Activated CD4-positive, CD25-positive, alpha-beta regulatory T cell treated with anti-CD3 and anti-CD28 coated beads, Interleukin-2, amount 50 U/mL, for 72 hours (primary cell): ENCODE measurements at regions not wholly inside any gene's neighbourhood (a gene's known extent, or its start where the extent isn't known, plus 50 kb on each side); places are given as distances from the start of the nearest gene placed in this dataset.

Experiments
- DNase-seq: peaks from one replicate; pipeline ENCODE4 v3.0.0; 2021

DNA sequence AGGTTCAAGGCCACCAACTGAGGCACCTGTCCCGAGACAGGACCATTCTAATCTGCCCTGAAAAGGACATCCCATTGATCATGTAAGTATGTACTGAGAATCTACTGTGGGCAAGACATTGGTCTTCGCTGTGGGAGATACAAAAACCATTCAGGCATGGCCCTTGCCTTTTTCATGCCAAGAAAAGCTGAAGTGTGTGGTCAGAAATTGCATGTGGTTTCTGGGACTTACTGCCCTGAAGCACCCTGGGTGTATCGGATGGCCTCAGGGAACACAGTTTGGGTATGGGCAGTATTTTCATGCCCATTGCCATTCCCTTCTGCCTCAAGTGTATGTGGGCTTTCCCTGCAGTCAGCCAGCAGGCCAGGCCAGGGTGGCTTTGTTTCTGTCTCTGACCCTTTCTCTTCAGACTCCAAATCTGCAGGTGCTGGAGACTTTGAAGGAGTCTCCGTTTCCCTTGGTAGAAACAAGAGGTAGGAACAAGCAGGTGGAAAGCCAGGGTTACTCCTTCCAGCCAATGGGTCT is 285.7 kb downstream of the ZEB1 start:
- DNase-seq = no peak

GRCh38 chr10:31604096-31604495 is 285.1 kb downstream of the ZEB1 start:
- no peak for DNase-seq

- peak; percentile 84 for DNase-seq
Measured at GRCh38 chr10:31603235-31604087, 284.4 kb downstream of the ZEB1 start.

DNA sequence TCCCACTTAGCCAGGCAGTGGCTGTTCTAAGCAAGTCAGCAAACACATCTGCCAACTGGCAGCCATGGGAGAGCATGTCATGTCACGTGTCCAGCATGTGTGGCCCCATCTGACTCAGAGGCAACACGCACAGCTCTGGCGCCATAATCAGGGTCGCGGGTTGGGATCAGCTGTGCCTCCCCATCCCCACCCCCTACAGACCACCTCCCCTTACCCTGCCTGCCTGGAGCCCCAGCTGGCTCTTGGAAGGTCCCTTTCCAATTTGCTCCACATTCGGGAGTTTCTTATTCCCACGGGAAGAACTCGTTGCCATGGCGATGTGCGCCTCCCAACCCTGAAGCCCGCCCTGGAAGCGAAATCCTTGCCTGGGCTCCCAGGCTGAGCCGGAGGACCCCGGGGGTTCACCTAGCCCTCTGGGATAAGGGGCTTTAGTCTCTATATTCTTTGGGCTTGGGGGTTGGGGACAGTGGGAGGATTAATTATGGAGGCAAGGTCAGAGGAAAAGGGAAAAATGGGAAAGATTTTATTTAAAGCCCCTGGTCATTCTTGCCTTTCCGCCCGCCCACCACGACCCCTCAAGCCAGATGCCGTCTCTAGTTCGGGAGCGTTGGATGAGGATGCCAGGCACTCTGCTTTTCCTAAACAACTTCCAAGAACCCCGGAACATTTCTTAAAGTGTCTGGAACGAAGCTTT is 283.7 kb downstream of the ZEB1 start:
- no peak for DNase-seq

DNA sequence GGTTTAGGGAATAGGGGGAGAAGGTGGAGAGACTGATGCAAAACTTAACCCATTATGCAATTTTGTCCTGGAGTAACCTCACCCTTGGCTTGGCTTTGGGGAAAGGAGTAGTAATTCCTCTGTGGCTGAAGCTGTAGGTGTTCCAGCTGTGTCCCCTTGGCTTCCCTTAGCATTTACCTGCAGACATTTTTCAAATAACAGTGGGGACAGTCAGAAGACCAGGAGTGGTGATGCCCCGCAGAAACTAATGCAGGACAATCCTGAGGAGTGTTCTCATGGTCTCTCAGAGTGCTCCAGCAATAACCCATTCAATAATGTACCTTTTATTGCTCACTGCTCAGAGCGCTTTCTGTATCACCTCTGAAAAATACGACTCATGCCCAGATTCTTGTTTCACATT is 282.1 kb downstream of the ZEB1 start:
- DNase-seq = no peak

GRCh38 chr10:31599626-31600504 is 280.8 kb downstream of the ZEB1 start:
- no peak for DNase-seq

- DNase-seq = no peak
Measured at GRCh38 chr10:31596765-31597164, 277.7 kb downstream of the ZEB1 start.

GRCh38 chr10:31595992-31596391 is 277.0 kb downstream of the ZEB1 start:
- DNase-seq = no peak

GRCh38 chr10:31594347-31594873 is 275.4 kb downstream of the ZEB1 start:
- DNase-seq = no peak

DNA sequence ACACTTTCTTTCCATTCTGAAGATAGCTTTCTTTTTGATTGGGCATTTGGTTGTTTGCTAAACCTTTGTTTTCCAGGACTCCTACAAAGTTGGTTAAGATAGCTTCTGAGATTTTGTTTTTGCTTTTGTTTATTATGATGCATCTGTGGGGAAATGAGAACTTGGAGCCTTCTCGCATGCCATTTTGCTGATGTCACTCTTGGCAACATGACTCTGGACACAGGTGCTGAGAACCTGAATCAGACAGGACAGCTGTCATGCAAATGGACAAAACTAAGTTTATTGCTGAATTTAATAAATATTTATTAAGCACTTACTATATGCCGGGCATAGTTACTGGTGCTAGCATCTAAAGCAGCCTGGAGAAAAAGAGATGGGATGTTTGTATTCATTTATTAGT is 274.1 kb downstream of the ZEB1 start:
- no peak for DNase-seq

DNA sequence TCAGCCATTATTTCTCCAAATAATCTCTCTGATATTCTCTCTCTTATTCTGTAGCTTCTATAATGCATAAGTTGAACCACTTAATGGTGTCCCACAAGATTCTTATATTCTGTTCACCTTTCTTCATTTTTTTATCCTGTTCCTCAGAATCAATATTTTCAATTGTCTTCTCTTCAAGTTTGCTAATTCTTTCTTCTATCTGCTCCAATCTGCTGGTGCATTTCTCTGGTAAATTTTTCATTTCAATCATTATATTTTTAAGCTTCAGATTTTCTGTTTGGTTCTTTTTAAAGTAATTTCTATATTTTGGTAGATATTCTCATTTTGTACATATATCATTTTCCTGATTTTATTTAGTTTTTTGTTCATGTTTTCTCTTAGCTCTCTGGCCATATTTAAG is 272.6 kb downstream of the ZEB1 start:
- DNase-seq = no peak

- no peak for DNase-seq
Measured at GRCh38 chr10:31590023-31590800, 271.2 kb downstream of the ZEB1 start.

GRCh38 chr10:31587691-31588090 is 268.7 kb downstream of the ZEB1 start:
- no peak for DNase-seq

DNA sequence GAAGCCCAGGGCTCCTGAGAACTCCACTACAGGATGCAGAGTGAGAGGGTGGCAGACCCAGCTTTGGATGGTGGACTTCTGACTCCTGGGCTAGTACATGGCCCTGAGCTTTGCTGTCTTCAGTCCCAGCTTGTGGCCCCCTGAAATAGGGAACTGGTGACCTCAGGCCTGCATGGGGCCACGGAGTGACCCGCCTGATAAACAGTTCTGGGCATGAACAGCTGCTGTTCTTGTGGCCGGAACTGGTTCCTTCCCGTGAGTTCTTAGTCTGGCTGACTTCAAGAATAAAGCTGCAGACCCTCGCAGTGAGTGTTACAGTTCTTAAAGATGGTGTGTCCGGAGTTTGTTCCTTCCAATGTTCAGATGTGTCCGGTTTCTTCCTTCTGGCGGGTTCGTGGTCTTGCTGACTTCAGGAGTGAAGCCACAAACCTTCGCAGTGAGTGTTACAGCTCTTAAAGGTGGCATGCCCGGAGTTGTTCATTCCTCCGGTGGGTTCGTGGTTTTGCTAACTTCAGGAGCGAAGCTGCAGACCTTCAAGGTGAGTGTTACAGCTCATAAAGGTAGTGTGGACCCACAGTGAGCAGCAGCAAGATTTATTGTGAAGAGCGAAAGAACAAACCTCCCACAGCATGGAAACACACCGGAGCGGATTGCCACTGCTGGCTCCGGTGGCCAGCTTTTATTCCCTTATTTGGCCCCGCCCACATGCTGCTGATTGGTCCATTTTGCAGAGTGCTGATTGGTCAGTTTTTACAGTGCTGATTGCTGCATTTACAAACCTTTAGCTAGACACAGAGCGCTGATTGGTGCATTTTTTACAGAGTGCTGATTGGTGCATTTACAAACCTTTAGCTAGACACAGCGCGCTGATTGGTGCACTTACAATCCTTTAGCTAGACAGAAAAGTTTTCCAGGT is 268.0 kb downstream of the ZEB1 start:
- DNase-seq = no peak

DNA sequence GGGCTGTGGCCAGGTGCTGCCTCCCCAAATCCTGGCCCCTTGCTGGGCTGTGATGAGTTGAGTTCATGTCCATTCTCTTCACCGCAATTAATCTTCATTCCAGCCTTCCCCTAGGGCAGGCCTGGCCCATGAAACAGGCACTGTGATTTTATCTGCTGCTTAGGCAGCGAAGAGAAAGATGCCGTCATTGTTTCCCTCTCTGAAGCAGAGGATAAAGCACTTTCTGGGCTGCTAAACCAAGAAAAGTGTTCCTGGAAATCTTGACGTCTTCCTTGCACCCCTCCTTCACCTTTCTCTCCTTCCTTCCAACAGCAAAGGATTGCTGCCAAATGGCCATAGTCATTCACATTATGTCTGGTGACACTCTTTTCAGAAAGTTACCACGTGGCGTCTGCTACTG is 265.9 kb downstream of the ZEB1 start:
- no peak for DNase-seq

GRCh38 chr10:31584098-31584631 is 265.1 kb downstream of the ZEB1 start:
- DNase-seq = no peak

DNA sequence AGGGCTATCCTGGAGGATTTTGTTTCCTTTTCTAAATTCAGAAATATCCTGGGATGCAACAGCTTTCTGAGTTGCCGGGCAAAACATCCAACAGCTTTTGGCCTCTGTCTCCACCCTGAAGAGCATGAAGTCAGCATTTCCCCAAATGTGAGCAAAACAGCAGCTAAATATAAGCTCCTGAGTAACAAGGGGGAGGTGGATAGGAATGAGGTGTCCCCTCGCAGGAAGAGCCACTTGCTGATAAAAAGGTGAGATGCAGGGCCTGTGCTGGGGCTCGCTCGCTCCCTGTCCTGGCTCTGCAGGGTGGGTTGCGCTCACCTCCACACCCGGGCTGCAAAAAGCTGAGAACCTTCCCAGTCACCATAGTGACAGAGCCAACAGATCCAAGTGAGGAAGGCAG is 264.3 kb downstream of the ZEB1 start:
- no peak for DNase-seq

DNA sequence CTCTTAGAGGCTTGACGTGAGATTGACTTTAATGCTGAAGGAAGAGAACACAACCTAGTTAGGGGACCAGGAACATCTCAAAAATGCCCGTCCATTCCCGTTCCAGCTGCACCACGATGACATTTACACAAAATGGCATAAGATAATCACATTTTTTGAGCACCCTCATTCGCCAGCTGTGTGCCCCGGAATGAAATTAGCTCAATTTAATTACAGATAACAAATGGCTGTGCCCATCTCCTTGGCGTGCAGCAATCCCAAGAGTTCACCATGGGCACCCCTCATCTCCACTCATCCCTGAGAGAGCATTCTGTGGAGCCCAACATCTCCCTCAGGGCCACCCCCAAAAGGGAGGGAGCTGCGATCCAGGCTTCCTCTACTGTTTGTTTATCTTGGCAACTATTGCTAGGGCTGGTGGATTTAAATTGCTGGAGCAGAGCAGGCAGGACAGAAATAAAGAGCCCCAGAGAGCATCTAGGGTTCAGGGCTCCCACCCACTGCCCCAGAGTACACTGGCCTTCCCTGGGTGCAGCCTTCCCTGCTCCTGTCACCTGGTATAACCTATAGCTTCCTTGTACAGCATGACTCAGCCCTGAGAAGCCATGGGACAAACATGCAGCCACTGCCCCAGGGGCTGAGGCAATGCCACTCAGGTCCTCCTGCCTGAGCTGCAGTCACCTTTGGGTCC is 263.5 kb downstream of the ZEB1 start:
- no peak for DNase-seq

DNA sequence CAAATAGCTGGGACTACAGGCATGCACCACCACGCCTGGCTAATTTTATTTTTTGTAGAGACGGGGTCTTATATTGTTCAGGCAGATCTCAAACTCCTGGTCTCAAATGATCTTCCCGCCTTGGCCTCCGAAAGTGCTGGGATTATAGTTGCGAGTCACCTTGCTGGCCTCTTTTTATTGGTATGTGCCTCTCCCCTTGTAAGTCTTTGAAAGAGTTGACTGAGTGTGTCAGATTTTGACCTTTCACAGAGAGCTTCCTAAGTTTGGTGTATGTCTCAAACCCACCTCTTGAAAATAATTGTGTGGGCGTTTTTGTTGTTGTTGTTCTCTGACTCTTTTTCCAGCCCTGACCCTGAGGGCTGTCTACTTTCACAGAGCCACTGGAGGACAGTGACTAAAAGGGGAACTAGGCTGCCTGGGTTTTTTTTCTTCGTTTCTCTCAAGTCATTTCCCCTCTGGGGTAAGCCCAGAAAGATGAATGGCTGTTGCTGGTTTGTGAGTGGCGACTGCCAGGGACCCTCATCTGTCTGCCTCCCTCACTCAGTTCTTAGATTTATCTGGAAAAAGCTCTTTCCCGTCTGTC is 262.8 kb downstream of the ZEB1 start:
- no peak for DNase-seq

GRCh38 chr10:31580646-31581045 is 261.6 kb downstream of the ZEB1 start:
- DNase-seq = no peak
